ENCODE measurements at regions not wholly inside any gene's neighbourhood (a gene's known extent, or its start where the extent isn't known, plus 50 kb on each side); places are given as distances from the start of the nearest gene placed in this dataset.

DNA sequence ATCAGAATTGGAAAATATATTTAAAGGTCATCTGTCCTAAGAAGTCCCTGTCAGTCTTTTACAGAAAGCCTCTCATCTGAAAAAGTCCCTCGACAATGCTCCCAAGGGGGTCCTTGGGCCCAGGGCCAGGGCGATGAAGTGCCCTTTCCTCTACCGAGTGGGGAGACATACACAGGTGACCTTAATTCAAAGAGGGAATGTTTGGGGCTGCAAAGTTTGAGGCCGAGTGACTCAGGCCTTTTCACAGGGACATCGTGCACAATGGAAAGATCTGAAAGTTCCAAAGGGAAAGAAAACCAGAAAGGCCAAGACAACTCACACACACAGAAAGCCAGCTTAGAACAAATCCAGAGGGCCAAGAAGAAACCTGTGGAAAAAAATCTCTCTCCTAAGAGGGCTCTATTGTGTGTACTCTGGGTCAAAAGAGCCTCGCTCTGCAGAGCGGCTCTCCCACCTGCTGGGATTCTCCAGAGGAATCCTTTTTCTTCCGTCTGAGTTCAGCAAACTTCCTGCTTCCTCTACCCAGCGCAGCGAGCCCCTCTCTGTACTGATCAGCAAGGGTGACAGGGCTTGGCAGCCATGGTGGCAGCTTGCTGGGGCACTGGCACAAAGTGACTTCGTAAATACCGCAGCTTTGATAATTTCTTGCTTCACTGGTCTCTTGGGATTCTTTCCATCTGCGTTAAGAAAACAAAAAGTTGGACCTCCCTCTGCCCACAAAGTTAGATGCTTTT is 259.1 kb downstream of the OPA1 start:
- DNase-seq = no peak

DNA sequence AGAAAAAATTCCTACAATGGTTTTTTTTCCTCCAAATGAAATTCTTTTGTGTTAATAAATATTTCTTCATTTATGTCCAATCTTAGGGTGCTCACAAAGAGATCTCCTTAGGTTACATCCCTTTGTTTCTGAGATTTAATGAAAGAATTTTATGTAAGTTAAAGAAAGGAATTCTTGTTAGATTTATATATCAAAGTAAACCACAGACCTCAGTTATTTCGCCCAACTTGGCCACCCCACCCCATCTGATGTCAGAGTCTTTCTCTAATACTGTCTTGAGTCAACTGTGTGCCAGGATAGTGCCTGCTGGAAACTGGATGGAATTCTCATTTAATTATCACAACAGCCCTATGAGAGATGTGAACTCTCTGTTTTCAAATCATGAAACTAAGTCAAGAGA is 259.9 kb downstream of the OPA1 start:
- DNase-seq = no peak

DNA sequence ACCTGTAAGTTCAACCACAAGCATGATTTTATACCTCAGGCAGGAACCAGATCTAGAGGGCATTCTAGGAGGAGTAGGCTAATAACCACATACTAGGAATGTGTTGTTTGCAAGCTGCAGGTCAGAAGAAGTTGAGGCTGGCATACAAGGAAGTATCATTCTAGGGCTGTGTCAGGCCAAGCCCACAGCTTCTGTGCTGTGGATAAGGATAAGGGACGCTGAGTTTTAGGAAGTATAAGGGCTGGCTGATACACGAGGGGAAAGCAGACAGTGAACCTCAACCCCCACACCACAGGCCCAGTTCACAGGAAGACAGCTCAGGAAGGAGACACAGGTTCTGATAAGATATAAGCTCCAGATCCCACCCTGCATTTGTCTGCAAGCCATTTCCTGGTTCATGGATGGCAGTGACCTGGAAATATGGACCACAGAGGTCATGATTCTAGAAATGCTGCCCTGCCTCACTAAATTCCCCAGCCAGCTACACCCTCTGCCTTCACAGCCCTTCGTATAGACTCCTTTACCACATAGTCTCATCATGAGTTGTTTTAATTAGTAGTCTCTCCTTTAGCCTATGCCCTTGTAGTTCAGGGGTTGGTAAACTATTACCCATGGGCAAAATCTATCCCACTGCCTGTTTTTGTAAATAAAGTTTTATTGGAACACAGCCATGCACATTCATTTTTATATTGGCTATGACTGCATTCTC is 260.7 kb downstream of the OPA1 start:
- DNase-seq = no peak

- no peak for DNase-seq
Measured at GRCh38 chr3:193857996-193858395, 265.0 kb downstream of the OPA1 start.

DNA sequence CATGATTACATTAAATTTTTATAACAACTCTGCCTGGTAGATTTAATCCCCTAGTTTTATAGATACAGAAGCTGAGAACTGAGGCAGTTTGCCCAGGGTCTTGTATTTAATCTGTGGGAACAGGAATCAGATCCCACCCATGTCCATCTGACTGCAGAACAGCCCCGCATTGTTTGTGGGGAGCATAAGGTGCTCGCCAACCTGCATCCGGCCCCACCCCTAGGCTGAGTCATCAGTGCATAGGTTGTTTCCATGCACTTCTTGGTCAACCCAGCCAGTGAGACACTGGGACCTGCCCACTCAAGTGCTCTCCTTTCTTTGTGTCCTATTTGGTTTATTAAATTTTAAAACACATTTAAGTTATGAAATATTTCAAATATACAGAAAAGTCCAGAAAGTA is 266.2 kb downstream of the OPA1 start:
- no peak for DNase-seq

- DNase-seq = no peak
Measured at GRCh38 chr3:193861012-193861411, 268.0 kb downstream of the OPA1 start.

- DNase-seq = no peak
Measured at GRCh38 chr3:193862843-193863242, 269.8 kb downstream of the OPA1 start.

DNA sequence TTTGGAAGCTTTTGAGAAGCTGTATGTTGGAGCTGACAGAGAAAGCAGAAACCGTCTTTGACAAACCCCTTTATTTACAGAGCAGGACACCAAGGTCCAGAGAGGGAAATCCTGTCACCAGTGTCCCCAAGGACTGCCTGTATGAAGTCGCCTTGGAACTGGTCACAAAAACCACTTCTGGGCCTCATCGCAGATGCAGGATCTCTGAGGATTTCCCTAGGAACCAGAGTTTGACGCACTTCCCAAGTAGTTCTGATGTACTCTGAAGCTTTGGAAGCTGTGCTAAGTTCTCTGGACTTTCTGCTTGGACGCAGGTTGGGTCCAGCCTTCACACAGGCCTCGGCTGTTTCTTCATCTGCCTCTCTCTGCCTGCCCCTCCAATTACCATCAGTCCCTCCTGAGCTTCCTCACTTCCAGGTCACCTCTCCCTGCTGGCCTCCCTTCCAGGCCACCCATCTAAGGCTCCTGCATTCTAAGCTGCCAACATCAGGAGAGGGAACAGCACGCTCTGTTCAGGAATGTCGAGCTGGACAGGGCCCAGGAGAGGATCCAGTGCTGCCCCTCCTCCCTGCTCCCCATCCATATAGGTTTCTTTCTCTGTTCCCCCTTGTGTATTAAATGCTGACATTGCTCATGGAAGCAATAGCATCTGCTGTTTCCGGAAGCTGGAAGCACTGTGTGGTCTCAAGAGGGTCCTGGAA is 270.8 kb downstream of the OPA1 start:
- DNase-seq = no peak

GRCh38 chr3:193865339-193865738 is 270.6 kb upstream of the HES1 start:
- DNase-seq = no peak

GRCh38 chr3:193865896-193866480 is 270.0 kb upstream of the HES1 start:
- no peak for DNase-seq

DNA sequence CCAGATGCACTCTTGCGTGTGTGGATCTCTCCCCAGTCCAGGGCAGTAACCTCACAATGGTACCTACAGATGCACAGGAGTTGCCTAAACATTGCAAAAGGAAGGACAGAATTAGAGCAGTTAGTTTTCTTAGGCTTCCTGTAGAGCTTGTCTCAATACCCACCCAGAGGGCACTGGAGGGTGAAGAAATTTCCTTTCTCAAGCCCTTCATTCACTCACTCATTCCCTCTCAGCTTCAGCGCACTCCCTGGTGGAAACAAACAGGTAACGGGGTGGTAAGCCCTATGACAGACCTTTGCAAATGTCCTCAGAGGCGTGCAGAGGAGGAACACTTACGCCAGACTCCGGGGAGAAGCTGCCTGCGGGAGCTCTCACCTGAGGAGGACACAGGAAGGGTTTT is 267.4 kb upstream of the HES1 start:
- DNase-seq = no peak

DNA sequence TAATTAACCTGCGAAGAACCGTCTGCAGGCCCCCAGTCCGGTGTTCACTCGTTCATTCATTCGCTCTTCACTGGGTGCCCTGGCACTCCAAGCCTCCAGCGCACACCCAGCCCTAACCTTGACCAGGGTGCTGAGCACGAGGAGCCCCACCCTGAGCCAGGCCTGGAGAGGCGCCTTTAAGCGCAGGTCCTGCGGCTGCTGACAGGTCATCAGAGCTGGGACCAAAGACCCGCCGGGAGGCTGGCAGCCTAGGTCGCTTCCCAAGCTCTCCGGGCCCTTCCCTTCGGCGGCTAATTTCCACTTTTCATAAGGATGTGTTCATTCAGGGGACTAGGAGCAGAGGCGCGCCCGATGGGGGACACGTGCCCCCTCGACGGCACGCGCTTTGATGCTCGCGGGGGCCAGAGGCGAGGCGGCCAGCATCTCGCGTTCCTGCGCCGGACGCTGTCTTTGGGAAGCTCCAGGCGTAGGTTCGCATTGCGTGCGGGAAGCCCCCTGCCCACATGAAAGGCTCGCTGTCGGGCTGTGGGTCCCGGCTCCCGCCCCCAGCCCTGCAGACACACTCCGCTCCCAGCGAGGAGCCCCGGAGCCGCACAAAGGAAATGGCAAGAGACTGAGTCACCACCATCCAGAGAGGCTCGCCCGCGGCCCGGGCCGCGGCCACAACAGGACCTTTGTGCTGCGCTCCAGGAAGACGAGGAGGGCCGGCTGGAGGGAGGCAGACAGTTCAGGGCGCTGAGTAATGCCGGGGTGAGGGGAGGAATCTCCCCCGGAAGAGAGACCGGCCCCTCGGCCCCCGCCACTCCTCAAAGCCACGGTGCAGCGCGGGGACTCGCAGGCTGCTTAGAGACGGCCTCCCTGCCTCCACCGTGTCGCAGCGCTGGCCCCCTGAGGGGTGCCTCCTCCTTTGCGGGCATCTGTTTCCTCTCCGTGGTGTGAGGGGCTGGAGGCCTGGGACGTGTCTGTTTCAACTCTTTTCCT is 266.4 kb upstream of the HES1 start:
- DNase-seq = no peak

DNA sequence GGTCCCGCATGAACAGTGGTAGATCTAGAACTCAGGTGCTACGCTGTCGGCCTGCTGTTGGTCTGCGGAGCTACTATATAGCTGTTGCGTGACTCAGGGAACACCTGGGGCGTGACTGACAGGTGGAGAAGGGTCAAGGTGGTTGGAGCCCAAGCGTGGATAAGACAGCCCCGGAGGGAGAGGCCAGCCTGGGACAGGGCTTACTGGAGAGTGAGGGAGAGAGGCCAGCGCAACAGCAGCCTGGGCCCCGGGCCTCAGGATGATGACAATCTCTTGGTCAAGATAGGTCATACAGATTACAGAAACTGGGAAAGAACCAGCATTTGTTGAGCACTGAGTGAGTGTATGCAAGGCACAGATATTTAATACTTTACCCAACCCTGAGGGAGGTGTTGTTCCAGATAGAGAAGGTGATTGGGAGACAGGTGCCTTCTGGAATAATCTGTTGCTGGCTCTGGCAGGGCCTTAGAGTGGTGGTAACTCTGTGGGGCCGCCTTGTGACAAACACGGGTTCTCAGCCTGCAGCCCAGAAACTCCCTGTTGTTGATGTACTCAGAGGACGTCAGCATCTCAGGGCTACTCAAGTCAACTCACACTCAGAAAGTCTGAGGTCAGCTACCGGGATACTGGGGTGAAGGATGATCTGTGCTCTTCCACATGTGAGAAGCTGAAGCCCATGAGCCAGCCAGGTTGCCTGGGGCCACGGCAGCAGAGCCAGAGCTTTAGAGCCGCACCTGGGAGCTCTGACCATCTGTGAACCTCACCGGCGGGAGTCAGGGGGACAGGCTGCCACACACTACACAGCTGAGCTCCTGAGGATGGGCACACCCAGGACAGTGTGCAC is 265.4 kb upstream of the HES1 start:
- DNase-seq = no peak

DNA sequence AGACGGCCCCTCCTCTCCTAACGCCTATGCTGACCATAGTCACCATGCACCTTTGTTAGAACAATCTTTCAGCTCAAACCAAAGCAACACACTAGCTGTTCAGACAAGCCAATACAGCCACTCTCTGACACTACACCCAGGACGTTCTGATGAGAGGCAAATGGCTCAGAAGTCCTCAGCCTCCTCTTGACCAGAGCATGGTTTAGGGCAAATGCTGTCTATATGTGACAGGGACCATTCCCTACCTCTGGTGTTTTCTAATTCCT is 264.8 kb upstream of the HES1 start:
- DNase-seq = no peak

DNA sequence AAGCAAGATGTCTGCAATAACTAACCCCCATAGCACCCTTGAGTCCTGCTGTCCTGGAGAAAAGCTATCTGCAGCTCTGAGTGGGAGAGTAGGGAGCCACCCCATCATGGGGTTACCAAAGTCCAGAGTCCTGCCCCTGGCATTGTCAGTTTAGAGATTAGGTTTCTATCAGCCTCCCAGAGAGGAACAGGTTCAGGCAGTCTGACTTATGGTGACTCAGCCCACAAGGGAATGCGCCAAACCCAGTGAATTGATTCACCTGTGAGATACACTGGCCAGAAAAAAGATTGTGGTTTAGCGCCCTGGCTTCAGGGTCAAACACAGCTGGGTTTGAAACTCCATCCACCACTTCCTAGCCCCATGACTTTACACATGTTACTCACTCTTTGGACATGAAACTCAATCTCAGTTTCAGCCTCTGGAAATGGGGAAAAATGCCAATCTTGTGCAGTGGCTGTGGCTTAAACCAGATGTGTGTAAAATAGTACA is 263.6 kb upstream of the HES1 start:
- DNase-seq = no peak

GRCh38 chr3:193873426-193874201 is 262.3 kb upstream of the HES1 start:
- no peak for DNase-seq

GRCh38 chr3:193874512-193874911 is 261.4 kb upstream of the HES1 start:
- DNase-seq = no peak

DNA sequence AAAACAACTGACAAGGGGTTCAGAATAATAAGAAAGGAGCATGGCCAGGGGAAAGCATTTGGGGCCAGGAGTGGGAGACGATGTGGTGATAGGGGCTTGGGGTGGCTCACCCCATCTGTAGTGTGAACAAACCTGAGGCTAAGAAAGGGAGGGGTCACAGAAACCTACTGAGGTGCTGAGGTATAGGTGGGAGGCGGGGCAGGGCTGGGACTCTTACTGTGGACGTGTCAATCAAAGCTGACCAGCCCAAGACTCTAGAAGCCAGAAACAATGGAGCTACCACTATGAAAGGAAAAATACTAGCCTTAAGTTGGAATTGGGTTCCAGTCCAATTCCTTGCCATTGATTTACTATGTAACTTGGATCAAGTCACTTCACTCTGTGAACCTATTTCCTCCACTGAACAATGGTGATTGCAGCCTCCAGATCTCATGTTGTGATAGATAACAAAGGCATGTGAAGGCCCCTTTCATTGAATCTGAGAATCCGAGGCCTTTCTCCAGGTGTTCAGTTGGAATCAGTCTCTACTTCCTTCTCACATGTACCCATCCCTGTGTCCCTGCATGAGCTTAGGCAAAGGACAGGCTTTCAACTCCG is 260.9 kb upstream of the HES1 start:
- DNase-seq = no peak

- DNase-seq = no peak
Measured at GRCh38 chr3:193875601-193876321, 260.2 kb upstream of the HES1 start.
